ENCODE measurements at regions not wholly inside any gene's neighbourhood (a gene's known extent, or its start where the extent isn't known, plus 50 kb on each side); places are given as distances from the start of the nearest gene placed in this dataset.

GRCh38 chr6:14858808-14859207 lies 387.1 kb upstream of the JARID2 start:
- DNase-seq (ENCODE audit: low read depth in 2 of 3, low spot score in 2 of 3), result no peak

- no peak for DNase-seq (ENCODE audit: low read depth in 2 of 3, low spot score in 2 of 3)
These were observed 385.1 kb upstream of the JARID2 start for GRCh38 chr6:14860774-14861173.

GRCh38 chr6:14861491-14861943 lies 384.4 kb upstream of the JARID2 start:
- no peak for DNase-seq (ENCODE audit: low read depth in 2 of 3, low spot score in 2 of 3)

- no peak for DNase-seq (ENCODE audit: low read depth in 2 of 3, low spot score in 2 of 3)
These were observed 383.0 kb upstream of the JARID2 start for GRCh38 chr6:14862845-14863244.

- no peak for DNase-seq (ENCODE audit: low read depth in 2 of 3, low spot score in 2 of 3)
These were observed 381.7 kb upstream of the JARID2 start for GRCh38 chr6:14863902-14864850.

- DNase-seq (ENCODE audit: low read depth in 2 of 3, low spot score in 2 of 3), result no peak
These were observed 380.3 kb upstream of the JARID2 start for GRCh38 chr6:14865531-14866100.

- no peak for DNase-seq (ENCODE audit: low read depth in 2 of 3, low spot score in 2 of 3)
These were observed 378.1 kb upstream of the JARID2 start for GRCh38 chr6:14867802-14868201.

- no peak for DNase-seq (ENCODE audit: low read depth in 2 of 3, low spot score in 2 of 3)
These were observed 374.6 kb upstream of the JARID2 start for GRCh38 chr6:14871221-14871620.

GRCh38 chr6:14873101-14873500 lies 372.8 kb upstream of the JARID2 start:
- DNase-seq (ENCODE audit: low read depth in 2 of 3, low spot score in 2 of 3), result no peak

- DNase-seq (ENCODE audit: low read depth in 2 of 3, low spot score in 2 of 3), result no peak
These were observed 372.0 kb upstream of the JARID2 start for GRCh38 chr6:14873781-14874441.

GRCh38 chr6:14874975-14875480 lies 370.8 kb upstream of the JARID2 start:
- no peak for DNase-seq (ENCODE audit: low read depth in 2 of 3, low spot score in 2 of 3)

- no peak for DNase-seq (ENCODE audit: low read depth in 2 of 3, low spot score in 2 of 3)
These were observed 370.3 kb upstream of the JARID2 start for GRCh38 chr6:14875481-14876063.

GRCh38 chr6:14876778-14877613 lies 368.9 kb upstream of the JARID2 start:
- DNase-seq (ENCODE audit: low read depth in 2 of 3, low spot score in 2 of 3), result no peak

- DNase-seq (ENCODE audit: low read depth in 2 of 3, low spot score in 2 of 3), result no peak
These were observed 368.1 kb upstream of the JARID2 start for GRCh38 chr6:14877758-14878157.

- DNase-seq (ENCODE audit: low read depth in 2 of 3, low spot score in 2 of 3), result no peak
These were observed 365.8 kb upstream of the JARID2 start for GRCh38 chr6:14880052-14880451.

- no peak for DNase-seq (ENCODE audit: low read depth in 2 of 3, low spot score in 2 of 3)
These were observed 365.2 kb upstream of the JARID2 start for GRCh38 chr6:14880677-14881076.

- no peak for DNase-seq (ENCODE audit: low read depth in 2 of 3, low spot score in 2 of 3)
These were observed 364.5 kb upstream of the JARID2 start for GRCh38 chr6:14881398-14881797.

GRCh38 chr6:14882394-14883026 lies 363.4 kb upstream of the JARID2 start:
- no peak for DNase-seq (ENCODE audit: low read depth in 2 of 3, low spot score in 2 of 3)

- DNase-seq (ENCODE audit: low read depth in 2 of 3, low spot score in 2 of 3), result no peak
These were observed 361.9 kb upstream of the JARID2 start for GRCh38 chr6:14883921-14884320.

- no peak for DNase-seq (ENCODE audit: low read depth in 2 of 3, low spot score in 2 of 3)
These were observed 360.4 kb upstream of the JARID2 start for GRCh38 chr6:14885498-14885897.
